ENCODE measurements at regions not wholly inside any gene's neighbourhood (a gene's known extent, or its start where the extent isn't known, plus 50 kb on each side); places are given as distances from the start of the nearest gene placed in this dataset.

DNA sequence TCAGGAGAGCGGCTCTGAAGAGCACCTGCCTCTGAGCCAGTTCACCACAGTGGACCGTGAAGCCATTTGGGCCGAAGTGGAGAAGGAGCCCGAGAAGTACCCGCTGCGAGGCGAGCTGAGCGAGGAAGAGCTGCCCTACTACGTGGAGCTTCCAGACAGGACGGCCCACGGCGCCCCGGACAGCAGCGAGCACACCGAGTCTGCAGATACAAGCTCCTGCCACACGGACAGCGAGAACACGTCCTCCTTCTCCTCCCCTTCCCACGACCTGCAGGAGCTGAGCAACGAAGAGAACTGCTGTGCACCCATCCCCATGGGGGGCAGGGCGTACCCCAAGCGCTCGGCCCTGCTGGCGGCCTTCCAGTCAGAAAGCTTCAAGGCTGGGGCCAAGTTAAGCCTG lies 74.9 kb upstream of the MORC3 start:
- H3K4me3 ChIP-seq (ENCODE audit: low read depth, low read length) = no peak overlapping the region
- DNase-seq (ENCODE audit: low read depth) = no peak
- TF ChIP-seq, protein P1, sequence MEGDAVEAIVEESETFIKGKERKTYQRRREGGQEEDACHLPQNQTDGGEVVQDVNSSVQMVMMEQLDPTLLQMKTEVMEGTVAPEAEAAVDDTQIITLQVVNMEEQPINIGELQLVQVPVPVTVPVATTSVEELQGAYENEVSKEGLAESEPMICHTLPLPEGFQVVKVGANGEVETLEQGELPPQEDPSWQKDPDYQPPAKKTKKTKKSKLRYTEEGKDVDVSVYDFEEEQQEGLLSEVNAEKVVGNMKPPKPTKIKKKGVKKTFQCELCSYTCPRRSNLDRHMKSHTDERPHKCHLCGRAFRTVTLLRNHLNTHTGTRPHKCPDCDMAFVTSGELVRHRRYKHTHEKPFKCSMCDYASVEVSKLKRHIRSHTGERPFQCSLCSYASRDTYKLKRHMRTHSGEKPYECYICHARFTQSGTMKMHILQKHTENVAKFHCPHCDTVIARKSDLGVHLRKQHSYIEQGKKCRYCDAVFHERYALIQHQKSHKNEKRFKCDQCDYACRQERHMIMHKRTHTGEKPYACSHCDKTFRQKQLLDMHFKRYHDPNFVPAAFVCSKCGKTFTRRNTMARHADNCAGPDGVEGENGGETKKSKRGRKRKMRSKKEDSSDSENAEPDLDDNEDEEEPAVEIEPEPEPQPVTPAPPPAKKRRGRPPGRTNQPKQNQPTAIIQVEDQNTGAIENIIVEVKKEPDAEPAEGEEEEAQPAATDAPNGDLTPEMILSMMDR (IDR thresholded peaks at IDR 0.05; ENCODE audit: low read depth, low read length, missing control alignments) = no peak
- in situ Hi-C loops (cut with HindIII; ENCODE audit: low sequenced_read_pairs) = loop anchor here (5.0 kb wide), 1 partner anchor 83 kb away; no protein-coding TSS in a partner anchor

DNA sequence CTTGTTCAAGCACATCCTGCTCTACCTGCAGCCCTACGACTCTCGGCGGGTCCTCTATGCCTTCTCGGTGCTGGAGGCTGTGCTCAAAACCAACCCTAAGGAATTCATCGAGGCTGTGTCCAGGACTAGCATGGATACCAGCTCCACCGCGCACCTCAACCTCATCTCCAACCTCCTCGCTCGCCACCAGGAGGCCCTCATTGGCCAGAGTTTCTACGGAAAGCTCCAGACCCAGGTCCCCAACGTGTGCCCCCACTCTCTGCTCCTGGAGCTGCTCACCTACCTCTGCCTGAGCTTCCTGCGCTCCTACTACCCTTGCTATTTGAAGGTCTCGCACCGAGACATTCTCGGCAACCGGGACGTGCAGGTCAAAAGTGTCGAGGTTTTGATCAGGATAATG lies 74.3 kb upstream of the MORC3 start:
- in situ Hi-C loops (cut with HindIII; ENCODE audit: low sequenced_read_pairs) = loop anchor here (5.0 kb wide), 1 partner anchor 83 kb away; no protein-coding TSS in a partner anchor
- TF ChIP-seq, protein P1 (IDR thresholded peaks at IDR 0.05; ENCODE audit: low read depth, low read length, missing control alignments) = no peak
- no peak for DNase-seq (ENCODE audit: low read depth)
- no peak overlapping the region for H3K4me3 ChIP-seq (ENCODE audit: low read depth, low read length)

GRCh38 chr21:36246080-36246631 lies 73.8 kb upstream of the MORC3 start:
- DNase-seq (ENCODE audit: low read depth) = no peak
- in situ Hi-C loops (cut with HindIII; ENCODE audit: low sequenced_read_pairs) = loop anchor here (5.0 kb wide), 1 partner anchor 84 kb away; no protein-coding TSS in a partner anchor
- no peak overlapping the region for H3K4me3 ChIP-seq (ENCODE audit: low read depth, low read length)
- TF ChIP-seq, protein P1 (IDR thresholded peaks at IDR 0.05; ENCODE audit: low read depth, low read length, missing control alignments) = no peak

DNA sequence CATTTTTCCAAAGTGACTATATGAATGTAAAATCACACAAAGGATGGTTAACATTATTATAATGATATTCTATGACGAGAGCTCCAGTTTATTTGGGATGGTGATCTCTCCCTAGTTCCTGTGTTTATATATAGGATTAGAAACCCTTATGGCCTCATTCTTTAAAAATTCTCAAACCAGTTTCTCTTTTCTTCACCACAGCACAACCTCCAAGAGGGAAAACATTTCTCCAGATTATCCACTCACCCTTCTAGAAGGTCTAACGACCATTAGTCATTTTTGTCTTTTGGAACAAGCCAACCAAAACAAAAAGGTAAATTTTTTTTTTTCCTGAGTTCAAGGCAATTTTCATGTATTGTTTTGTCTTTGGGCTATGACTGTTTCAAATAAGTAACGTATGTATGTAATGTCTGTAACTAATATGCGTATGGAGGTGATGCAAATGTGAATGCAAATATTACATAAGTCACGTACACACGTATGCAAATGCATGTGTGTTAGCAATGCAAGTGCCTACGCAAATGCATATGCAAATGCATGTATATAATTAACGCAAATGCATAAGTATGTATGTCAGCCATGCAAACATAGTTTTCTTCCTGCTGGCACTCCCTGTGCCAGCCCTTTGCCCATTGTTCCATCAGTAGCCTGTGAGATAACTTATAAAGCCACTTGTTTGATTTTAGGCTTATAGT lies 72.5 kb upstream of the MORC3 start:
- TF ChIP-seq, protein P1 (IDR thresholded peaks at IDR 0.05; ENCODE audit: low read depth, low read length, missing control alignments) = no peak
- H3K4me3 ChIP-seq (ENCODE audit: low read depth, low read length) = no peak overlapping the region
- in situ Hi-C loops (cut with HindIII; ENCODE audit: low sequenced_read_pairs) = loop anchor here (5.0 kb wide), 1 partner anchor 85 kb away; no protein-coding TSS in a partner anchor
- peak; percentile 34 for DNase-seq (ENCODE audit: low read depth)

DNA sequence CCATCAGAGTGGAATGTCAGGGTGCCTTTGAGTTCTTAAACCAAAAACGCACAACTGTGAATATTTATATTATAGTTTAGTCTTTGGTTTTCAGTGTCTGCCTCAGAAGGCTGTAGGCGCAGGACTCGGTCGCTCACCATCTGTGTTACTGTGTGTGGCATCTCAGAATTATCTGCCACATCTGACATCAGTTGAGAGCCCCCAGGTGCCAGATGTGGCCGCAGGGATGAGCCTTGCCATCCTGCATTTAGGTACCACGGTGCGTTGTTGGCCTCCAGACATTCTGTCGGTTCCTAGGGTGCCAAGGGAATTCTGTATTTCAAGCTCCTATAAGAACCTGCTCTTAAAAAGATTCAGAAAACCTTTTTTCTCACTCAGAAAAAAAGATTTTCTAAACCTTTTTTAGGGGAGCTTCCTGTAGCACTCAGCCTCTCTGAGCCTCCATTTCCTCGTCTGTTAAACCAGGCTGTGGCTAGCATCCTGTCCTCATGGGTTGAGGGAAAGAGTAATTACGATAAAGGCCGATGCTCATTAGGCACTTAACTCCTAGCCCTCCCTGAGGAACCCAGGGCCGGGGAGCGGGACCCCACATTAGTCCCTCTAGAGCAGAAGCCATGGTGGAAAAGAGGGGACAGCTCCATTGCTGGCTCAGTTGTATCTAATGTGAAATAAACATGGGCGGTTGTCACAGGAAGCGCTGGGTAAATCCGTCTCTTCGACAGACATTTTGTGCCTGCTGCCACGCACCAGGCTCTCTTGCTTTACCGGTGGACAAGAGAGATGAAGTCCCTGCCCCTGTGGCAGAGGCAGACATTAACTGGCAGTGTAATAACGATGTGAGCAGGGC lies 70.2 kb upstream of the MORC3 start:
- in situ Hi-C loops (cut with HindIII; ENCODE audit: low sequenced_read_pairs) = loop anchor here (5.0 kb wide), 1 partner anchor 87 kb away; no protein-coding TSS in a partner anchor
- DNase-seq (ENCODE audit: low read depth) = no peak
- TF ChIP-seq, protein P1 (IDR thresholded peaks at IDR 0.05; ENCODE audit: low read depth, low read length, missing control alignments) = no peak
- no peak overlapping the region for H3K4me3 ChIP-seq (ENCODE audit: low read depth, low read length)

DNA sequence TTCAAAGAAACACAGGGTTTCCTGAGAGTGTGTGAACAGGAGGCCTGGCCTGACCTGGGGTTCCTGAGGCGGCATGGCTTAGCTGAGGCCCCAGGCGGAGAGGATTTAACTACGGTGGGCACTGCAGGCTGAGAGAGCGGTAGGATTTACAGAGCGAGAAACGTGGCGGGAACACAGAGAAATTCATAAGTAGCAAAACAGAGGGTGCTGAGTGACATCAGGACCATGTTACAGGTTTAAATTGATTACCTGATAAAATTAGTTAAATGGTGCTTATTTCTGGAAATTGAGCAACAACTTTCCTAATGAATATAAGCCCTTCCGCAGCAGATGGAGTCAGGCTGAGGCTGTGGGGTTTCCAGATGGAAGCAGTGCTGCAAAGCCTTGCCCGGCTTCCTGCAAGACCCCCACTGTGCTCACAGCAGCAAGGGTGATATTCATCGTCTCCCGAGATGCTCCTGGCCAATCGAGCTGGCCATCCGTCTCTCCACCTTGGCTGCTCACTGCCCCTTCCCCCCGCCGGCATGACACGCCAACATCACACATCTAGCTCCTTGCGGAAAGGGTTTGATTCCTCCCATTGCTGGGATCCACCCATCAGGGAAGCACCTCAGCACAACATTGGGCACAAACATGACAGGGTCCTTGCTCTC lies 69.4 kb upstream of the MORC3 start:
- H3K4me3 ChIP-seq (ENCODE audit: low read depth, low read length) = no peak overlapping the region
- DNase-seq (ENCODE audit: low read depth) = no peak
- TF ChIP-seq, protein P1 (IDR thresholded peaks at IDR 0.05; ENCODE audit: low read depth, low read length, missing control alignments) = no peak
- in situ Hi-C loops (cut with HindIII; ENCODE audit: low sequenced_read_pairs) = no loop called here
